Osteoblast (primary cell): ENCODE measurements at regions not wholly inside any gene's neighbourhood (a gene's known extent, or its start where the extent isn't known, plus 50 kb on each side); places are given as distances from the start of the nearest gene placed in this dataset.
"Not testable (repeated sequence)": the region's sequence is repeated elsewhere in the genome, so short reads cannot be mapped to it uniquely, and the experiment has no call there.

Experiments
- DNase-seq: peaks from one replicate; pipeline ENCODE4 v3.0.0; 2011; ENCODE audit warnings: low spot score, mixed read lengths; ENCODE audit not compliant: insufficient read length; ENCODE audit errors: missing footprints
- H2AFZ ChIP-seq: 2 replicates; pipeline ENCODE4 v1.6.0; 2011; ENCODE audit warnings: mild to moderate bottlenecking, low read length
- H3K27ac ChIP-seq: 2 replicates; pipeline ENCODE4 v1.5.1; 2011; ENCODE audit warnings: mild to moderate bottlenecking, low read depth, low read length, moderate library complexity
- H3K27me3 ChIP-seq: 2 replicates; pipeline ENCODE4 v1.6.0; 2012; ENCODE audit warnings: mild to moderate bottlenecking, control low read depth, inconsistent platforms, low read length, moderate library complexity; ENCODE audit not compliant: insufficient read depth
- H3K36me3 ChIP-seq: 2 replicates; pipeline ENCODE4 v1.5.1; 2011; ENCODE audit warnings: mild to moderate bottlenecking, low read length, control low read depth, moderate library complexity; ENCODE audit not compliant: insufficient read depth
- H3K4me1 ChIP-seq: 2 replicates; pipeline ENCODE4 v1.5.1; 2011; ENCODE audit warnings: mild to moderate bottlenecking, low read length, control low read depth, moderate library complexity; ENCODE audit not compliant: insufficient read depth
- H3K4me2 ChIP-seq: 2 replicates; pipeline ENCODE4 v1.6.0; 2011; ENCODE audit warnings: mild to moderate bottlenecking, low read length; ENCODE audit not compliant: insufficient read depth
- H3K4me3 ChIP-seq: fragments of 200-600 bp; sonication (generic); 3 replicates; pipeline ENCODE4 v1.5.1; 2012; ENCODE audit warnings: mild to moderate bottlenecking, low read length, inconsistent platforms; ENCODE audit not compliant: insufficient read depth
- H3K79me2 ChIP-seq: 2 replicates; pipeline ENCODE4 v1.6.0; 2012; ENCODE audit warnings: mild to moderate bottlenecking, low read length, control low read depth, inconsistent platforms; ENCODE audit not compliant: insufficient read depth
- H3K9me3 ChIP-seq: 2 replicates; pipeline ENCODE4 v1.5.1; 2011; ENCODE audit warnings: low read depth, low read length, control low read depth
- H4K20me1 ChIP-seq: 2 replicates; pipeline ENCODE4 v1.6.0; 2012; ENCODE audit warnings: mild to moderate bottlenecking, low read length, control low read depth; ENCODE audit not compliant: insufficient read depth
- TF ChIP-seq, protein P1 (sequence below): IDR thresholded peaks from 2 replicates; pipeline ENCODE4 v1.5.1; 2011; ENCODE audit warnings: mild to moderate bottlenecking, low read depth, low read length, moderate library complexity; ENCODE audit errors: extremely low read depth

GRCh38 chr6:40661726-40662125, 74.6 kb upstream of the LRFN2 start:
- no peaks in the 10 kb centered on the region for H3K4me1 ChIP-seq
- no peaks in the 10 kb centered on the region for H4K20me1 ChIP-seq
- H3K4me2 ChIP-seq, result no peak overlapping the region
- no peaks in the 10 kb centered on the region for H3K27me3 ChIP-seq
- no peak for DNase-seq
- TF ChIP-seq, protein P1, sequence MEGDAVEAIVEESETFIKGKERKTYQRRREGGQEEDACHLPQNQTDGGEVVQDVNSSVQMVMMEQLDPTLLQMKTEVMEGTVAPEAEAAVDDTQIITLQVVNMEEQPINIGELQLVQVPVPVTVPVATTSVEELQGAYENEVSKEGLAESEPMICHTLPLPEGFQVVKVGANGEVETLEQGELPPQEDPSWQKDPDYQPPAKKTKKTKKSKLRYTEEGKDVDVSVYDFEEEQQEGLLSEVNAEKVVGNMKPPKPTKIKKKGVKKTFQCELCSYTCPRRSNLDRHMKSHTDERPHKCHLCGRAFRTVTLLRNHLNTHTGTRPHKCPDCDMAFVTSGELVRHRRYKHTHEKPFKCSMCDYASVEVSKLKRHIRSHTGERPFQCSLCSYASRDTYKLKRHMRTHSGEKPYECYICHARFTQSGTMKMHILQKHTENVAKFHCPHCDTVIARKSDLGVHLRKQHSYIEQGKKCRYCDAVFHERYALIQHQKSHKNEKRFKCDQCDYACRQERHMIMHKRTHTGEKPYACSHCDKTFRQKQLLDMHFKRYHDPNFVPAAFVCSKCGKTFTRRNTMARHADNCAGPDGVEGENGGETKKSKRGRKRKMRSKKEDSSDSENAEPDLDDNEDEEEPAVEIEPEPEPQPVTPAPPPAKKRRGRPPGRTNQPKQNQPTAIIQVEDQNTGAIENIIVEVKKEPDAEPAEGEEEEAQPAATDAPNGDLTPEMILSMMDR, result no peak
- no peaks in the 10 kb centered on the region for H3K36me3 ChIP-seq
- H3K27ac ChIP-seq, result no peak overlapping the region
- no peaks in the 10 kb centered on the region for H3K79me2 ChIP-seq
- H3K9me3 ChIP-seq, result no peaks in the 10 kb centered on the region
- no peak overlapping the region for H3K4me3 ChIP-seq
- H2AFZ ChIP-seq, result no peak overlapping the region

DNA sequence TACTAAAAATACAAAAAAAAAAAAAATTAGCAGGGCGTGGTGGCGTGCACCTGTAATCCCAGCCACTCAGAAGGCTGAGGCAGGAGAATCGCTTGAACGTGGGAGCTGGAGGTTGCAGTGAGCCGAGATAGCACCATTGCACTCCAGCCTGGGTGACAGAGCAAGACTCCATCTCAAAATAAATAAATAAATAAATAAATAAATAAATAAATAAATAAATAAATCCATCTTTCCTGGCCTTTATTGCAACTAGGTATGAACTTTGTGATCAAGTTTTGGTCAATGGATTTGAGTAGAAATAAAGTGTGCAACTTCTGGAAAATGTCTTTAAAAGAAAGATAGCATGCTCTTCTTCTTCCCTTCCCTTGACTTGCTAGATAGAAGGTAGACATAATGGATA, 69.6 kb upstream of the LRFN2 start:
- H3K4me1 ChIP-seq, H3K4me2 ChIP-seq, DNase-seq, H3K27ac ChIP-seq, H3K9me3 ChIP-seq, H2AFZ ChIP-seq, H3K36me3 ChIP-seq, H3K4me3 ChIP-seq, H3K79me2 ChIP-seq, H4K20me1 ChIP-seq, H3K27me3 ChIP-seq: not testable (repeated sequence)

GRCh38 chr6:40654828-40655227, 67.7 kb upstream of the LRFN2 start:
- H4K20me1 ChIP-seq, result no peaks in the 10 kb centered on the region

GRCh38 chr6:40645043-40645442, 57.9 kb upstream of the LRFN2 start:
- Histone ChIP-seq H3K4me3 (no peak overlapping the region), H3K36me3 (no peaks in the 10 kb centered on the region), H3K27ac (no peak overlapping the region), H3K4me1 (no peaks in the 10 kb centered on the region), H3K4me2 (no peak overlapping the region), H3K27me3 (no peaks in the 10 kb centered on the region), H4K20me1 (no peaks in the 10 kb centered on the region), H3K79me2 (no peaks in the 10 kb centered on the region), H2AFZ (no peak overlapping the region), H3K9me3 (no peaks in the 10 kb centered on the region)
- DNase-seq, result no peak
- TF ChIP-seq, protein P1, result no peak

More at GRCh38 chr6:40654828-40655227, 67.7 kb upstream of the LRFN2 start:
- no peak for DNase-seq
- H3K36me3 ChIP-seq, result no peaks in the 10 kb centered on the region
- H2AFZ ChIP-seq, result no peak overlapping the region
- H3K4me1 ChIP-seq, result no peaks in the 10 kb centered on the region
- H3K9me3 ChIP-seq, result peaks cover 2% of the 10 kb centered on the region
- H3K27me3 ChIP-seq, result no peaks in the 10 kb centered on the region
- H3K79me2 ChIP-seq, result no peaks in the 10 kb centered on the region
- no peak overlapping the region for H3K27ac ChIP-seq
- TF ChIP-seq, protein P1, result no peak
- no peak overlapping the region for H3K4me2 ChIP-seq
- no peak overlapping the region for H3K4me3 ChIP-seq
